Central memory CD8-positive, alpha-beta T cell (primary cell): ENCODE measurements at regions not wholly inside any gene's neighbourhood (a gene's known extent, or its start where the extent isn't known, plus 50 kb on each side); places are given as distances from the start of the nearest gene placed in this dataset.
"Not testable (repeated sequence)": the region's sequence is repeated elsewhere in the genome, so short reads cannot be mapped to it uniquely, and the experiment has no call there.

Source experiments
- ATAC-seq: fragments of 150-1000 bp; cut with Tn5 transposase; replicated peaks from 2 replicates; pipeline ENCODE4 v1.10.0; 2022; ENCODE audit warnings: mild to moderate bottlenecking, moderate FRiP score, moderate number of reproducible peaks; ENCODE audit not compliant: poor library complexity, severe bottlenecking; ENCODE audit errors: extremely low read depth
- DNase-seq, 2 donors: peaks; one replicate each; pipeline ENCODE4 v3.0.0; 2021; ENCODE audit warnings: low spot score in 2 of 2
- H3K27ac Mint-ChIP-seq: one replicate; pipeline ENCODE4 v1.8.0; 2022; ENCODE audit warnings: low read depth, mild to moderate bottlenecking, moderate library complexity, mixed read lengths
- H3K27me3 Mint-ChIP-seq: one replicate; pipeline ENCODE4 v1.8.0; 2022; ENCODE audit warnings: mixed read lengths
- H3K36me3 Mint-ChIP-seq: one replicate; pipeline ENCODE4 v1.8.0; 2022; ENCODE audit warnings: mild to moderate bottlenecking, moderate library complexity, mixed read lengths; ENCODE audit not compliant: insufficient read depth
- H3K4me1 Mint-ChIP-seq: one replicate; pipeline ENCODE4 v1.8.0; 2022; ENCODE audit warnings: mixed read lengths
- H3K4me3 Mint-ChIP-seq: one replicate; pipeline ENCODE4 v1.8.0; 2022; ENCODE audit warnings: mild to moderate bottlenecking, moderate library complexity, mixed read lengths
- H3K9me3 Mint-ChIP-seq: one replicate; pipeline ENCODE4 v1.8.0; 2022; ENCODE audit warnings: mixed read lengths

- Mint-ChIP-seq H3K27ac (no peak overlapping the region), H3K9me3 (no peaks in the 10 kb centered on the region), H3K4me1 (no peaks in the 10 kb centered on the region), H3K36me3 (no peaks in the 10 kb centered on the region), H3K27me3 (peaks cover 19% of the 10 kb centered on the region), H3K4me3 (no peak overlapping the region)
- ATAC-seq (no peak), DNase-seq (no peak)
Observed at GRCh38 chr6:134585517-134585873, 267.6 kb upstream of the SGK1 start.

GRCh38 chr6:134584847-134585516, 267.1 kb upstream of the SGK1 start:
- H3K27me3 Mint-ChIP-seq, result peaks cover 24% of the 10 kb centered on the region
- DNase-seq (no peak), ATAC-seq (no peak)
- no peaks in the 10 kb centered on the region for H3K9me3 Mint-ChIP-seq
- H3K27ac Mint-ChIP-seq, result no peak overlapping the region
- H3K4me3 Mint-ChIP-seq, result no peak overlapping the region
- H3K4me1 Mint-ChIP-seq, result no peaks in the 10 kb centered on the region
- no peaks in the 10 kb centered on the region for H3K36me3 Mint-ChIP-seq

- no peaks in the 10 kb centered on the region for H3K36me3 Mint-ChIP-seq
- H3K9me3 Mint-ChIP-seq, result no peaks in the 10 kb centered on the region
- no peak for DNase-seq
- no peak overlapping the region for H3K4me3 Mint-ChIP-seq
- no peak overlapping the region for H3K27ac Mint-ChIP-seq
- H3K27me3 Mint-ChIP-seq, result peaks cover 43% of the 10 kb centered on the region
- ATAC-seq, result no peak
- no peaks in the 10 kb centered on the region for H3K4me1 Mint-ChIP-seq
Observed at GRCh38 chr6:134577998-134578397, 260.1 kb upstream of the SGK1 start.

- no peaks in the 10 kb centered on the region for H3K9me3 Mint-ChIP-seq
- H3K4me1 Mint-ChIP-seq, result peaks cover 1% of the 10 kb centered on the region
- ATAC-seq (no peak), DNase-seq (no peak)
- H3K27ac Mint-ChIP-seq, result no peak overlapping the region
- peaks cover 50% of the 10 kb centered on the region for H3K27me3 Mint-ChIP-seq
- no peak overlapping the region for H3K4me3 Mint-ChIP-seq
- no peaks in the 10 kb centered on the region for H3K36me3 Mint-ChIP-seq
Observed at GRCh38 chr6:134575221-134575620, 257.3 kb upstream of the SGK1 start.

DNA sequence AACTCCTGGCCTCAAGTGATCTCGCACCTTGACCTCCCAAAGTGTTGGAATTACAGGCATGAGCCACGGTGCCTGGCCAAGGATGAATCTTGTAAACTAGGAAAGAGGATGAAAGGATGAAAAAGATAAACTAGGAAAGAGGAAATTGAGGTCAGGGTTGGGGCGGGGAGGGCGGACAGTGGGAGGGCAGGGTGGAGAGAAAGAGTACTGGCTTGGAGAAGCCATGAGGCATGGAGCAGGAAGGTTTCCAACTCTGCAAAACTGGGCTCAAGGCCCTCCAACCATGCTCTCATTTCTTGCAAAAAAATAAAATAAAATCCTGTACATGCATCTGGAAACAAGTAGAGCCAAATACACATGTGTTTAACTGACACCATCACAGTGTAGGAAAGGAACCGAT, 256.6 kb upstream of the SGK1 start:
- DNase-seq, result no peak
- H3K9me3 Mint-ChIP-seq, result no peaks in the 10 kb centered on the region
- no peaks in the 10 kb centered on the region for H3K36me3 Mint-ChIP-seq
- H3K4me1 Mint-ChIP-seq, result peaks cover 9% of the 10 kb centered on the region
- H3K27me3 Mint-ChIP-seq, result peaks cover 48% of the 10 kb centered on the region
- no peak overlapping the region for H3K4me3 Mint-ChIP-seq
- H3K27ac Mint-ChIP-seq, result no peak overlapping the region
- no peak for ATAC-seq

DNA sequence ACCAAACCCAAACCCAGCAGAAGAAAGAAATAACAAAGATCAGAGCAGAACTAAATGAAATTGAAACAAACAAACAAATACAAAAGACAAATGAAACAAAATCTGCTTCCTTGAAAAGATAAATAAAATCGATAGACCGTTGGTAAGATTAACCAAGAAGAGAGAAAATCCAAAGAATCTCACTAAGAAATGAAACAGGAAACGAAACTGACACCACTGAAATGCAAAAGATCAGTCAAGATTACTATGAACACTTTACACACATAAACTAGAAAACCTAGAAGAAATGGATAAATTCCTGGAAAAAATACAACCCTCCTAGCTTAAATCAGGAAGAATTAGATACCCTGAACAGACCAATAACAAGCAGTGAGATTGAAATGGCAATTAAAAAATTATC, 252.1 kb upstream of the SGK1 start:
- not testable (repeated sequence) for H3K4me3 Mint-ChIP-seq, H3K9me3 Mint-ChIP-seq

DNA sequence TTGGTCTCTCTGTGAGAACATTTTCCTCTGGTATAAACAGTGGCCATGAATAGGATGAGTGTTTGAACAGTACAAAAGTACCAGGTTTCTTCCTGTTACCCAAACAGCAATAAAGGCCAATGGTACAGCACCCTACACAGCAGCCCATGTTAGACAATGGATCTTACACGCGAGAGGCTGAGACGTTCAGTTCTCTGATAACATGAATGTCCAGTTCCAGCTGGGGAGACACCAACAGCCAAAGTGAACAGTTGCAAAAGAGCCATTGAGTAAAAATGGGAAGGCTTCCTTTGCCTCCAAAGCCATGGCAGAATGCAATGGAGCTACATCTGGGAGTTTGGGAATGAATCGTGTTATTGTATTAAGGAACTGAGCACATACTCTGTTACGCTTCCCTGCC, 246.8 kb upstream of the SGK1 start:
- Mint-ChIP-seq H3K4me1 (peaks cover 2% of the 10 kb centered on the region), H3K4me3 (no peak overlapping the region), H3K36me3 (peaks cover 2% of the 10 kb centered on the region), H3K9me3 (no peaks in the 10 kb centered on the region), H3K27me3 (peaks cover 38% of the 10 kb centered on the region), H3K27ac (no peak overlapping the region)
- ATAC-seq (no peak), DNase-seq (no peak)

More for the DNA sequence above, 252.1 kb upstream of the SGK1 start:
- ATAC-seq, H3K36me3 Mint-ChIP-seq, DNase-seq, H3K4me1 Mint-ChIP-seq, H3K27ac Mint-ChIP-seq: not testable (repeated sequence)
- H3K27me3 Mint-ChIP-seq, result peaks cover 45% of the 10 kb centered on the region

DNA sequence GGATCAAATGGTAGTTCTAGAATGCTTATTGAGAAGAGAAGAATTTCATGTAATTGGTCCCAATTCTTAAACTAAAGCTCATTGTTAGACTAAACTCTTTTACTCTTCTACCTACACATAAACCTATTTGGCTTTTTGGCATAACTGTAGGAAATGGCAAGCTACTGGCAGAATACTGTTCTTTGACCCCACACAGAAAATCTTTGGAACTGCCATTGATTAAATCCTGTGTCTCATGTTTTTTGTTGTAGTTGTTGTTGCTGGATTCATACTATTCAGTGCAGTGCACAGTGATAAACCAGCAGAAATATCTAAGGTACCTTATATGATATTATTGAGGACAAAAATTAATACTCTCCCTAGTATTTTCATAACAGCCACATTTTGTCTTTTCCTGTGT, 242.1 kb upstream of the SGK1 start:
- ATAC-seq (no peak), DNase-seq (no peak)
- H3K36me3 Mint-ChIP-seq, result no peaks in the 10 kb centered on the region
- no peak overlapping the region for H3K27ac Mint-ChIP-seq
- H3K9me3 Mint-ChIP-seq, result no peaks in the 10 kb centered on the region
- H3K27me3 Mint-ChIP-seq, result peaks cover 27% of the 10 kb centered on the region
- H3K4me3 Mint-ChIP-seq, result no peak overlapping the region
- no peaks in the 10 kb centered on the region for H3K4me1 Mint-ChIP-seq

DNA sequence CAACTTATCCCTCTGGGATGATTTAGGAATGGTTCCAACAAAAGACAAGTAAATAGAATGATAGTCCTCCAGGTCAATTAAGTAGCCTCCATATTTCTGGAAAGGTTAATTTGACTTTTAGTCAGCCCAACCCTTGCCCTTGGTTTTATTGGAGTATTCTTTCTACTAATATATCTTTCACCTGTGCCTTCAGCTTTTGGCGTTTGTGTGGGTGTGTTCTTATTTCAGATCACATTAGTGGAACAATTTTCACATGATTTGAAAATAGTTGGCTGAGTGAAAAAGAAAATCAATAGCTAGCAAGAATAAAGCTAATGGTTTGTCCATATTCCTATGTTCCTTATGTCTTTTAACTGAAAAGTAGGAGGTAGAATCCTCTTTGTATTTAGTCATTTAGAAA, 239.6 kb upstream of the SGK1 start:
- Mint-ChIP-seq H3K4me3 (no peak overlapping the region), H3K4me1 (no peaks in the 10 kb centered on the region), H3K27me3 (peaks cover 19% of the 10 kb centered on the region), H3K36me3 (no peaks in the 10 kb centered on the region), H3K27ac (no peak overlapping the region), H3K9me3 (no peaks in the 10 kb centered on the region)
- no peak for ATAC-seq
- DNase-seq, result no peak

DNA sequence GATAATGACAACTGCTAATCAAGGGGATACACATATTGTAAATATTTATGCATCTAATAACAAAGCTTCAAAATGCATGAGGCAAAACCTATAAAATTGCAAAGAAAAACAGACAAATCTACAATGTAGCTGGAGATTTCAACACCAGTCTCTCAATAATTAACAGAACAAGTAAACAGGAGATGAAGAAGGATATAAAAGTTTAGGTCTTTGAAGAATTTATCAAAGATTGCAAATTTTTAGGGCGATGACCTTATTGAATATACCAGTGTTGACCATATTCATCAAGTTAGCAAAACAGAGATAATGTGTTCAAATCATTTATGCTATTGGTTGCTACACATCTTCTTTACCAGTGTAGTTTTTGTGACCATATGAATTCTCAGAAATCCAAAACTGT, 237.8 kb upstream of the SGK1 start:
- no peak for ATAC-seq
- peaks cover 29% of the 10 kb centered on the region for H3K27me3 Mint-ChIP-seq

DNA sequence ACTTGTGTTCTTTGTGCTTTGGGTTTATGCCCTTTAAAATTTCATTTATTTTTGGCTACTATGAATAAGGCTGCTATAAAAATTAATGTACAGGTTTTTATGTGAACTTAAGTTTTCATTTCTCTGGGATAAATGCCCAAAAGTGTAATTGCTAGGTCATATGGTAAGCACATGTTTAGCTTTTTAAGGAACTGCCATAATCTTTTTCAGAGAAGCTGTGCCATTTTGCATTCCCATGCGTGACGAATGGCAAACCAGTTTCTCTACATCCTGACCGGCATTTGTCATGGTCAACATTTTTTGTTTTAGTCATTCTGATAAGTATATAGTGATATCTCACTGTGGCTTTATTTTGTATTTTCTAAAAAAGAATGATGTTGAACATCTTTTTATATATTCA, 236.0 kb upstream of the SGK1 start:
- Mint-ChIP-seq H3K27me3 (peaks cover 22% of the 10 kb centered on the region), H3K36me3 (no peaks in the 10 kb centered on the region), H3K27ac (no peak overlapping the region), H3K9me3 (no peaks in the 10 kb centered on the region), H3K4me1 (no peaks in the 10 kb centered on the region), H3K4me3 (no peak overlapping the region)
- ATAC-seq (no peak), DNase-seq (no peak)

More for the DNA sequence above, 237.8 kb upstream of the SGK1 start:
- DNase-seq, result no peak
- Mint-ChIP-seq H3K27ac (no peak overlapping the region), H3K36me3 (no peaks in the 10 kb centered on the region), H3K4me3 (no peak overlapping the region), H3K4me1 (no peaks in the 10 kb centered on the region), H3K9me3 (no peaks in the 10 kb centered on the region)

DNA sequence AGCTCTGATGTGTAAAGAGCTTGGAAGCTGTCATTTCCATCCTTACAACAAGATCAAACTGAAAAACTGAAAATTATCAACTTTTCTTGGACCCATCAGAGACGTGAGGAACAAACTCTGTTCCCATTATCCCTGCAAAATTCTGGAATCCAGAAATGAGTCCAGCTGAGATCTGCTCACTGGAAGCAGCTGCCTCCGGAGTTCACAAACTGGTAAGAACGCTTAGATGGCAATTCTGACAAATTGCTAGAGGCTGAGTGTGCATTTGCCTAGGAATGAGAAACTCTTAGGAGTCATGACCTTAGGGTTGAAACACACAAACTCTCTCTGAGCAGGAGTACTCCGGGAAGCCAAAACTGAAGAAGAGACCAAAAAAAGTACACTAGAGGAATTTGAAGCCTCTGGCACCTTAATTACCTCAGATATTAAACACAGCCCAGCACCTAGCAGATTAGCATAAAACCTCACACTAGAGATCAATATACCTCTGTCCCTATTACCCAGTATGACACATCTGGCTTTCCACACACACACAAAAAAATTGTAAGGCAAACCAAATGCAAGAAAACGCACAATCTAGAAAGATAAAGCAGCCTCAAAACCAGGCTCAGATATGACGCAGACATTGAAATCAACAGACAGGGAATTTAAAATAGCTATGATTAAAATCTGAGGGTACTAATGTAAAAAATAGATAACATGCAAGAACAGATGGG, 233.5 kb upstream of the SGK1 start:
- H3K27me3 Mint-ChIP-seq, result peaks cover 25% of the 10 kb centered on the region
- H3K4me3 Mint-ChIP-seq, result no peak overlapping the region
- DNase-seq, result no peak
- ATAC-seq, result no peak
- H3K4me1 Mint-ChIP-seq, result no peaks in the 10 kb centered on the region
- no peaks in the 10 kb centered on the region for H3K36me3 Mint-ChIP-seq
- H3K9me3 Mint-ChIP-seq, result no peaks in the 10 kb centered on the region
- peak overlapping the region; percentile 69 for H3K27ac Mint-ChIP-seq

- Mint-ChIP-seq H3K27me3 (peaks cover 25% of the 10 kb centered on the region), H3K9me3 (no peaks in the 10 kb centered on the region), H3K36me3 (no peaks in the 10 kb centered on the region), H3K4me1 (no peaks in the 10 kb centered on the region), H3K27ac (no peak overlapping the region), H3K4me3 (no peak overlapping the region)
- DNase-seq, result no peak
- no peak for ATAC-seq
Observed at GRCh38 chr6:134550604-134551003, 232.7 kb upstream of the SGK1 start.
